ENCODE measurements at regions not wholly inside any gene's neighbourhood (a gene's known extent, or its start where the extent isn't known, plus 50 kb on each side); places are given as distances from the start of the nearest gene placed in this dataset.

DNA sequence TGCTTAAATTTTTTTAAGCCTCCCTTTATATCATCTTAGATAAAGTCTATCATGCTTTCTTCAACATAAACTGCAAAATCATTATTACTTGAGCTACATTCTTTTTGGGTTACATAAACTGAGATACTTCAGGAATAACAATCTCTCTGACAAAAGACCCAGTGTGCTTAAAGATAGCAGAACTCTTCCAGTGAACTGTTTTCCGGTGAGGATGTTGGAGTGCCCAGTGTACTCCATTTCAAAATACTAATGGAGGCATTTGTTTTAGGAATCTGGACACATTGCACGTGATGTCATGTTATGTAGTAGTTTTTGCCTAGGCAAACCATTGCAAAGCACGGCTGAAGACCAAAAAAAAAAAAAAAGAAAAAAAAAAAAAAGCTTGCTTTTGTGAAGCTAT is 388.2 kb upstream of the CELF2 start:
- in situ Hi-C loops (cut with MboI; ENCODE audit: low sequenced_read_pairs), result no loop called here
- ChIA-PET POLR2A (ENCODE audit: unreplicated experiment) (interaction anchor here (0.6 kb wide), 1 partner anchor 26 kb away, joined by 5 read pairs; no protein-coding TSS in a partner anchor), CTCF (no interaction called here)
- Histone ChIP-seq H3K27ac (ENCODE audit: insufficient read depth, low read length) (no peak overlapping the region), H3K4me2 (ENCODE audit: low read depth, low read length) (no peak overlapping the region), H2BK120ac (ENCODE audit: low read depth, low read length) (no peak overlapping the region), H2AK9ac (replicated peaks; ENCODE audit: low read depth, low read length, poor library complexity) (no peak overlapping the region), H3K4me3 (ENCODE audit: insufficient read depth, low read depth, low read length) (no peak overlapping the region), H3K23ac (ENCODE audit: low read depth, low read length) (no peak overlapping the region), H4K5ac (ENCODE audit: low read depth, low read length) (no peak overlapping the region), H4K8ac (ENCODE audit: low read depth in 2 of 2, low read length in 2 of 2) (no peak overlapping the region), H3K4me1 (ENCODE audit: control insufficient read depth, insufficient read depth, low read length) (peaks cover 2% of the 10 kb centered on the region; the same call in 1 of the 2 replicates), H3K27me3 (ENCODE audit: control insufficient read depth, insufficient read depth, low read length) (no peaks in the 10 kb centered on the region; the same call in 1 of the 2 replicates), H4K91ac (ENCODE audit: insufficient read depth, low read depth, low read length) (no peak overlapping the region), H3K9me3 (ENCODE audit: control insufficient read depth, insufficient read depth, low read length) (no peaks in the 10 kb centered on the region), H4K20me1 (ENCODE audit: insufficient read depth, low read length) (no peaks in the 10 kb centered on the region), H3K14ac (replicated peaks; ENCODE audit: low read depth, low read length) (no peak overlapping the region), H2BK20ac (ENCODE audit: low read depth, low read length) (no peak overlapping the region), H3K4ac (ENCODE audit: low read depth, low read length) (no peak overlapping the region), H3K9ac (ENCODE audit: low read depth, low read length) (no peak overlapping the region), H3K36me3 (ENCODE audit: control insufficient read depth, insufficient read depth, low read length) (no peaks in the 10 kb centered on the region), H3K79me1 (ENCODE audit: low read depth in 1 of 2, low read length in 2 of 2) (no peaks in the 10 kb centered on the region), H3K56ac (ENCODE audit: extremely low read depth, insufficient read depth, low read length) (no peak overlapping the region), H2AK5ac (ENCODE audit: low read depth, low read length) (no peak overlapping the region), H3K9me1 (ENCODE audit: insufficient read depth, low read length) (no peaks in the 10 kb centered on the region), H2BK5ac (ENCODE audit: low read depth, low read length, poor library complexity, severe bottlenecking) (no peak overlapping the region), H2BK15ac (ENCODE audit: low read depth, low read length) (no peak overlapping the region), H3K18ac (ENCODE audit: low read depth, low read length) (no peak overlapping the region), H2AFZ (replicated peaks; ENCODE audit: low read length, poor library complexity) (no peak overlapping the region)
- BruUV-seq (replicated peaks), result no TSS peak
- DNase-seq (peak; percentile 34), ATAC-seq (ENCODE audit: low read depth) (peak; percentile 65)
- intact Hi-C loops (cut with micrococcal nuclease), result no loop called here
- WGBS, 2 experiments (ENCODE audit: extremely low coverage in 2 of 2, insufficient read length in 1 of 2), result no CpG with 5 or more reads among the region's 3 CpGs
- dilution Hi-C loops (cut with HindIII; ENCODE audit: low sequenced_read_pairs, unreplicated experiment), result no loop called here
- no peak for TF ChIP-seq NFE2L2 (IDR thresholded peaks at IDR 0.05; ENCODE audit: low read depth, low read length)
- TF ChIP-seq RCOR1 (IDR thresholded peaks at IDR 0.05; ENCODE audit: insufficient replicate concordance, low read length), result no peak
- no peak for TF ChIP-seq RFX5 (IDR thresholded peaks at IDR 0.05; ENCODE audit: low read depth, low read length)
- no peak for TF ChIP-seq MXI1 (IDR thresholded peaks at IDR 0.05; ENCODE audit: borderline replicate concordance, low read depth, low read length)
- TF ChIP-seq MAZ (IDR thresholded peaks at IDR 0.05; ENCODE audit: borderline replicate concordance, low read depth, low read length), result no peak

Data from IMR-90 (cell line).